H1 (cell line): ENCODE measurements at regions not wholly inside any gene's neighbourhood (a gene's known extent, or its start where the extent isn't known, plus 50 kb on each side); places are given as distances from the start of the nearest gene placed in this dataset.
A peak's percentile ranks its signal among the peaks of the same experiment; 100 is the strongest.

ENCODE experiments used
- CTCF ChIA-PET: fragments of 300-600 bp; sonication (Branson Sonifier 250); formaldehyde crosslinking; loops from one replicate; lab custom pipeline; 2021; ENCODE audit not compliant: partially characterized antibody; lab: Charles Lee
- POLR2A ChIA-PET: fragments of 300-600 bp; sonication (Branson Sonifier 250); formaldehyde crosslinking; loops from one replicate; lab custom pipeline; 2021; ENCODE audit warnings: inconsistent platforms; ENCODE audit not compliant: partially characterized antibody; lab: Charles Lee
- DNase-seq, 2 experiments: peaks; one replicate each; pipeline versions ENCODE4 v3.0.0 to v3.0.0-alpha.2; 2010 to 2022; ENCODE audit warnings: low spot score in 2 of 2, low read depth in 1 of 2, mixed read lengths in 1 of 2
- FAIRE-seq: peaks from 2 replicates; lab custom pipeline; 2011; peaks lifted over from hg19 to GRCh38; lab: Jason Lieb, UNC
- H2AFZ ChIP-seq: 2 replicates; pipeline ENCODE4 v1.8.1; 2012; ENCODE audit warnings: low read length, inconsistent platforms
- H2AK5ac ChIP-seq: 2 replicates; pipeline ENCODE4 v1.6.1; 2013; ENCODE audit warnings: low read depth, low read length
- H2BK120ac ChIP-seq: replicated peaks from 2 replicates; pipeline ENCODE3; 2013; ENCODE audit warnings: low read depth, low read length, inconsistent platforms
- H2BK12ac ChIP-seq: 2 replicates; pipeline ENCODE4 v1.6.1; 2013; ENCODE audit warnings: low read depth, low read length
- H2BK15ac ChIP-seq: 2 replicates; pipeline ENCODE4 v1.6.1; 2013; ENCODE audit warnings: low read length
- H2BK20ac ChIP-seq: 2 replicates; pipeline ENCODE4 v1.6.1; 2013; ENCODE audit warnings: low read length
- H2BK5ac ChIP-seq: 2 replicates; pipeline ENCODE4 v1.6.1; 2013; ENCODE audit warnings: low read depth, low read length
- H3K14ac ChIP-seq: 2 replicates; pipeline ENCODE4 v1.6.1; 2013; ENCODE audit warnings: inconsistent platforms; ENCODE audit not compliant: insufficient read length
- H3K18ac ChIP-seq: 2 replicates; pipeline ENCODE4 v1.6.1; 2013; ENCODE audit warnings: low read length; ENCODE audit errors: extremely low read depth
- H3K23ac ChIP-seq: 2 replicates; pipeline ENCODE4 v1.6.1; 2013; ENCODE audit warnings: inconsistent platforms; ENCODE audit not compliant: insufficient read length
- H3K23me2 ChIP-seq: 2 replicates; pipeline ENCODE4 v1.6.1; 2013; ENCODE audit warnings: low read depth, low read length
- H3K27ac ChIP-seq: 2 replicates; pipeline ENCODE4 v1.6.1; 2011; ENCODE audit warnings: low read depth, low read length, inconsistent platforms
- H3K27me3 ChIP-seq, 4 experiments: replicated peaks in 1 of 4; 1 replicate in 1 of 4; 2 replicates in 3 of 4; pipeline versions ENCODE4 v1.6.1 to v1.8.1; 2011 to 2013; ENCODE audit warnings: low read length in 3 of 4, mild to moderate bottlenecking in 3 of 4, inconsistent platforms in 2 of 4, mixed read lengths in 2 of 4, moderate library complexity in 1 of 4; ENCODE audit not compliant: control insufficient read depth in 3 of 4, insufficient read depth in 3 of 4; ENCODE audit errors: extremely low read depth in 1 of 4
- H3K36me3 ChIP-seq, 4 experiments: 2 replicates each; pipeline versions ENCODE4 v1.6.1 to v1.8.1; 2011 to 2013; ENCODE audit warnings: mild to moderate bottlenecking in 4 of 4, low read length in 3 of 4, moderate library complexity in 2 of 4, control low read depth in 1 of 4, inconsistent platforms in 1 of 4; ENCODE audit not compliant: insufficient read depth in 4 of 4, control insufficient read depth in 2 of 4
- H3K4ac ChIP-seq: replicated peaks from 2 replicates; pipeline ENCODE3; 2013; ENCODE audit warnings: low read length, low read depth, mixed read lengths, inconsistent platforms; ENCODE audit not compliant: insufficient read length
- H3K4me1 ChIP-seq, 4 experiments: replicated peaks in 1 of 4; 1 replicate in 1 of 4; 2 replicates in 3 of 4; pipeline versions ENCODE4 v1.6.1 to v1.8.1; 2011 to 2013; ENCODE audit warnings: low read length in 3 of 4, inconsistent platforms in 2 of 4, mixed read lengths in 1 of 4; ENCODE audit not compliant: insufficient read depth in 4 of 4, control insufficient read depth in 3 of 4
- H3K4me2 ChIP-seq, 2 experiments: 2 replicates each; pipeline versions ENCODE4 v1.6.1 to v1.8.1; 2011 to 2013; ENCODE audit warnings: low read depth in 2 of 2, low read length in 2 of 2, control low read depth in 1 of 2, inconsistent platforms in 1 of 2, mild to moderate bottlenecking in 1 of 2; ENCODE audit not compliant: insufficient read depth in 1 of 2
- H3K4me3 ChIP-seq, 4 experiments: fragments of 200-600, 300-600 bp in 1 of 4; sonication (generic), shearing (Covaris generic), sonication (Bioruptor Twin) in 1 of 4; 2 replicates each; pipeline versions ENCODE4 v1.5.1 to v1.8.1; 2011 to 2016; ENCODE audit warnings: low read length in 4 of 4, low read depth in 3 of 4, control low read depth in 2 of 4, inconsistent platforms in 2 of 4, mild to moderate bottlenecking in 2 of 4, mixed read lengths in 1 of 4, moderate library complexity in 1 of 4; ENCODE audit not compliant: insufficient read depth in 2 of 4; ENCODE audit errors: extremely low read depth in 1 of 4
- H3K56ac ChIP-seq: replicated peaks from 2 replicates; pipeline ENCODE3; 2013; ENCODE audit warnings: low read depth, mild to moderate bottlenecking, mixed read lengths, low read length, inconsistent platforms; ENCODE audit not compliant: insufficient read length
- H3K79me1 ChIP-seq: 2 replicates; pipeline ENCODE4 v1.6.1; 2013; ENCODE audit warnings: low read depth, low read length, control low read depth
- H3K79me2 ChIP-seq, 2 experiments: 2 replicates each; pipeline versions ENCODE4 v1.6.1 to v1.8.1; 2012 to 2013; ENCODE audit warnings: low read length in 2 of 2, mild to moderate bottlenecking in 2 of 2, inconsistent platforms in 1 of 2; ENCODE audit not compliant: insufficient read depth in 2 of 2, control insufficient read depth in 1 of 2
- H3K9ac ChIP-seq, 4 experiments: replicated peaks in 1 of 4; 1 replicate in 1 of 4; 2 replicates in 3 of 4; pipeline versions ENCODE4 v1.6.1 to v1.8.1; 2011 to 2013; ENCODE audit warnings: low read depth in 3 of 4, low read length in 3 of 4, control low read depth in 2 of 4, mild to moderate bottlenecking in 2 of 4, moderate library complexity in 2 of 4, inconsistent platforms in 1 of 4; ENCODE audit errors: extremely low read depth in 1 of 4
- H3K9me3 ChIP-seq, 2 experiments: 2 replicates each; pipeline versions ENCODE4 v1.6.1 to v1.8.1; 2012 to 2013; ENCODE audit warnings: mild to moderate bottlenecking in 2 of 2, moderate library complexity in 2 of 2, control low read depth in 1 of 2, inconsistent platforms in 1 of 2, low read depth in 1 of 2, low read length in 1 of 2, mixed read lengths in 1 of 2; ENCODE audit not compliant: insufficient read depth in 2 of 2
- H4K20me1 ChIP-seq, 2 experiments: replicated peaks in 1 of 2; 2 replicates each; pipeline versions ENCODE3 to v1.8.1; 2011 to 2013; ENCODE audit warnings: inconsistent platforms in 2 of 2, low read length in 2 of 2, mild to moderate bottlenecking in 1 of 2; ENCODE audit not compliant: insufficient read depth in 2 of 2, control insufficient read depth in 1 of 2
- H4K5ac ChIP-seq: 2 replicates; pipeline ENCODE4 v1.6.1; 2013; ENCODE audit warnings: low read length, low read depth, mixed read lengths, inconsistent platforms; ENCODE audit not compliant: insufficient read length
- H4K8ac ChIP-seq: 2 replicates; pipeline ENCODE4 v1.8.0; 2013; ENCODE audit warnings: mild to moderate bottlenecking, moderate library complexity, low read length, inconsistent platforms; ENCODE audit not compliant: insufficient read depth; ENCODE audit errors: extremely low read depth
- H4K91ac ChIP-seq: replicated peaks from 2 replicates; pipeline ENCODE3; 2013; ENCODE audit warnings: low read length, mixed read lengths, inconsistent platforms; ENCODE audit not compliant: insufficient read length
- CBX8 ChIP-seq: fragments of 300-800, 300-1000 bp; sonication (generic); IDR thresholded peaks from 2 replicates; pipeline ENCODE4 v1.7.1; 2016; ENCODE audit warnings: low read depth, low read length, borderline replicate concordance
- CREB1 ChIP-seq: IDR thresholded peaks from 2 replicates; pipeline ENCODE4 v1.6.1; 2012; ENCODE audit warnings: inconsistent platforms
- EZH2 ChIP-seq: fragments of 200-600 bp; sonication (generic); IDR thresholded peaks from 2 replicates; pipeline ENCODE4 v1.7.1; 2012; ENCODE audit warnings: low read depth, mild to moderate bottlenecking, moderate library complexity, low read length, inconsistent platforms; ENCODE audit not compliant: severe bottlenecking
- MAFK ChIP-seq: IDR thresholded peaks from 2 replicates; pipeline ENCODE4 v1.6.1; 2012; ENCODE audit warnings: low read depth, mild to moderate bottlenecking, improper control_type of control experiment, low read length
- SIRT6 ChIP-seq: IDR thresholded peaks from one replicate; pipeline ENCODE4 v1.7.1; 2012; ENCODE audit warnings: low read length, inconsistent platforms
- SP4 ChIP-seq: IDR thresholded peaks from 2 replicates; pipeline ENCODE4 v1.6.1; 2012; ENCODE audit warnings: low read length, inconsistent platforms
- TBP ChIP-seq: IDR thresholded peaks from 2 replicates; pipeline ENCODE4 v1.6.1; 2011; ENCODE audit warnings: low read depth, low read length, improper control_type of control experiment
- ZNF274 ChIP-seq: IDR thresholded peaks from 2 replicates; pipeline ENCODE4 v1.7.0; 2012; ENCODE audit warnings: low read length, borderline replicate concordance; ENCODE audit errors: extremely low read depth
- WGBS, 2 experiments: shearing (Covaris generic) in 1 of 2; methylation state at CpG; one replicate each; pipeline versions ENCODE4 v1.1.6 to v1.1.7; 2013 to 2015; ENCODE audit warnings: low lambda C conversion rate in 2 of 2, mixed read lengths in 2 of 2, inconsistent platforms in 1 of 2, low coverage in 1 of 2, missing lambda C conversion rate in 1 of 2; ENCODE audit not compliant: insufficient replicate concordance in 2 of 2, insufficient coverage in 1 of 2, insufficient read length in 1 of 2; ENCODE audit errors: extremely low coverage in 1 of 2, missing lambda C conversion rate in 1 of 2; 5-methylcytosine and 5-hydroxymethylcytosine counted together

DNA sequence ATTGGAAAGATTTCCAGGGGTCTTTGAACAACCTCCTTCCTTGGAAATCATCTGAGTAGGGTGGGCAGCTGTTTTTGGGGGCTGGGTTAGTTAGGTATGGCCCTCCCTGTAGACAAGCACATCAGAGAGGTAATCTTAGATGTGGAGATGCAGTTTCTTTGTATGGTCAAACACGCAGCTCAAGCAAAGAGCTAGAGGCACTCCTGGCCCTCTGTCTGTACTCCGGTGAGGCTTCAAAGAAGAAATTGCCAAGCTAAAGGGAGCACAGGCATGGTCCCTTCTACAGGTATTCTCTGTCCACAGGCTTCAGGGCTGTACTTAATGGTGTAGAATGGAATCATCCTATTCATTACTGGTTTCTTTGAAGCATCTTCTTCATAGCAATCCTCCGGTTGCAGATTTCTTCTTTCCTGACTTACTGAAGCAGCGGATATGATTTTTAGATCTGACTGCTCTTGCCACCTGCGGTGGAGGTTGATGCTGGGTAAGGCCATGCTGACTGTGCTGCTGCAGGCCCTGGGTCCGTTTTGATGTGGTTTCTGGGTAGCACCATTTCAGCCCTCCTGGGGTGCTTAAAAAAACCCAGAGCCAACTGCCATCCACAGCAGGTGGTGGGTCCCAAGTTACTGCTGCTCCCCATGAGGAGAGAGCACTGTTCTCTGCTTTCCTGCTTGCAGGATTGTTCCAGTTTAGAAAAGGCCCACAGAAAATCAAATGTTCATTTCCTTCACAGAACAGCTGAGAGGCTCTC, 318.9 kb upstream of the GATB start:
- Histone ChIP-seq H3K4me3 (no peak overlapping the region), H4K20me1 (no peaks in the 10 kb centered on the region), H2AK5ac (no peak overlapping the region), H3K23ac (no peak overlapping the region), H3K4ac (no peak overlapping the region), H3K23me2 (peaks cover 2% of the 10 kb centered on the region; the same call in 1 of the 2 replicates), H2BK120ac (no peak overlapping the region), H3K27me3 (no peaks in the 10 kb centered on the region), H3K14ac (no peak overlapping the region), H3K56ac (no peak overlapping the region), H2AFZ (peak overlapping the region; percentile 41), H3K27ac (no peak overlapping the region), H3K4me1 (peaks cover 0 to 5% (median 2%) of the 10 kb centered on the region in 4 experiments; a peak in 4 of 7 replicates), H2BK20ac (no peak overlapping the region), H3K9me3 (no peaks in the 10 kb centered on the region), H4K5ac (no peak overlapping the region), H4K8ac (no peak overlapping the region), H2BK5ac (no peak overlapping the region; the same call in 1 of the 2 replicates), H2BK15ac (no peak overlapping the region; the same call in 1 of the 2 replicates), H3K36me3 (no peaks in the 10 kb centered on the region), H3K79me2 (no peaks in the 10 kb centered on the region), H3K18ac (no peak overlapping the region), H2BK12ac (no peak overlapping the region), H4K91ac (no peak overlapping the region), H3K9ac (no peak overlapping the region), H3K79me1 (no peaks in the 10 kb centered on the region), H3K4me2 (no peak overlapping the region)
- no peak for FAIRE-seq
- WGBS, 2 experiments: 84% methylated on average over 6 of the region's 6 CpGs; no CpG with 5 or more reads in 1 of the 2 experiments
- ChIA-PET CTCF (no interaction called here), POLR2A (no interaction called here)
- peak in 1 of 2 experiments; percentile 26 for DNase-seq
- TF ChIP-seq EZH2 (no peak), SIRT6 (no peak), CREB1 (no peak), TBP (no peak), CBX8 (no peak), SP4 (no peak), MAFK (no peak), ZNF274 (no peak)
